HEK293 (cell line): ENCODE measurements at regions not wholly inside any gene's neighbourhood (a gene's known extent, or its start where the extent isn't known, plus 50 kb on each side); places are given as distances from the start of the nearest gene placed in this dataset.

Source experiments
- CTCF ChIA-PET: fragments of 350-600 bp; formaldehyde crosslinking; extraction: SDS; loops from one replicate; lab custom pipeline; 2021; ENCODE audit warnings: antibody characterized with exemption; lab: Yijun Ruan, JAX
- POLR2A ChIA-PET: fragments of 300-600 bp; formaldehyde crosslinking; extraction: SDS; loops from one replicate; lab custom pipeline; 2020; ENCODE audit warnings: antibody characterized with exemption, inconsistent platforms; lab: Yijun Ruan, JAX
- H3K27ac ChIP-seq: fragments of 200-500 bp; sonication (Bioruptor generic); 2 replicates; pipeline ENCODE4 v1.5.1; 2014; ENCODE audit warnings: low read depth, low read length, control low read depth, inconsistent platforms; ENCODE audit errors: extremely low read depth
- H3K36me3 ChIP-seq, 2 experiments: fragments of 200-500 bp in 1 of 2; sonication (Bioruptor generic) in 1 of 2; 1 replicate in 1 of 2; 2 replicates in 1 of 2; pipeline ENCODE4 v1.5.1; 2014 to 2017; ENCODE audit warnings: inconsistent platforms in 2 of 2, low read length in 2 of 2; ENCODE audit not compliant: control insufficient read depth in 2 of 2, insufficient read depth in 1 of 2
- H3K4me1 ChIP-seq: fragments of 200-500 bp; sonication (Bioruptor generic); 2 replicates; pipeline ENCODE4 v1.5.1; 2014; ENCODE audit warnings: mild to moderate bottlenecking, low read length, inconsistent platforms; ENCODE audit not compliant: control insufficient read depth, insufficient read depth
- H3K4me3 ChIP-seq: 2 replicates; pipeline ENCODE4 v1.5.1; 2011; ENCODE audit warnings: low read depth, mild to moderate bottlenecking, control low read depth, low read length, moderate library complexity
- H3K9me3 ChIP-seq: fragments of 200-500 bp; sonication (Bioruptor generic); 2 replicates; pipeline ENCODE4 v1.5.1; 2014; ENCODE audit warnings: low read depth, low read length, inconsistent platforms; ENCODE audit not compliant: control insufficient read depth, insufficient read depth
- HOXA7 ChIP-seq: sonication (generic); formaldehyde crosslinking; IDR thresholded peaks from 2 replicates; pipeline ENCODE4 v1.8.1; 2022; ENCODE audit warnings: missing genetic modification reagents, borderline replicate concordance
- HOXD13 ChIP-seq: sonication (generic); formaldehyde crosslinking; IDR thresholded peaks from 2 replicates; pipeline ENCODE4 v1.8.0; 2022; ENCODE audit warnings: missing genetic modification reagents, borderline replicate concordance
- PRDM1 ChIP-seq: fragments of 450-650 bp; formaldehyde crosslinking; IDR thresholded peaks from 2 replicates; pipeline ENCODE4; 2016; ENCODE audit warnings: missing biosample characterization, missing genetic modification characterization
- ZBTB11 ChIP-seq: fragments of 450-650 bp; formaldehyde crosslinking; conservative IDR thresholded peaks from 2 replicates; pipeline ENCODE4 v1.5.1; 2016; ENCODE audit warnings: low read depth, missing biosample characterization, missing genetic modification characterization
- ZBTB48 ChIP-seq: fragments of 450-650 bp; formaldehyde crosslinking; IDR thresholded peaks from 2 replicates; pipeline ENCODE4 v1.5.1; 2016; ENCODE audit warnings: missing biosample characterization, missing genetic modification characterization
- ZBTB8A ChIP-seq: fragments of 450-650 bp; formaldehyde crosslinking; IDR thresholded peaks from 2 replicates; pipeline ENCODE4 v1.5.1; 2016; ENCODE audit warnings: missing biosample characterization, missing genetic modification characterization
- ZNF18 ChIP-seq: fragments of 450-650 bp; formaldehyde crosslinking; IDR thresholded peaks from 2 replicates; pipeline ENCODE4 v1.5.1; 2016; ENCODE audit warnings: missing biosample characterization, missing genetic modification characterization
- ZNF24 ChIP-seq: fragments of 450-650 bp; formaldehyde crosslinking; IDR thresholded peaks from 2 replicates; pipeline ENCODE4 v1.5.1; 2016; ENCODE audit warnings: missing biosample characterization, missing genetic modification characterization
- ZNF341 ChIP-seq: fragments of 450-650 bp; formaldehyde crosslinking; IDR thresholded peaks from 2 replicates; pipeline ENCODE4; 2016; ENCODE audit warnings: low read depth, missing biosample characterization, missing genetic modification characterization
- ZNF391 ChIP-seq: fragments of 450-650 bp; formaldehyde crosslinking; IDR thresholded peaks from 2 replicates; pipeline ENCODE4 v1.5.1; 2016; ENCODE audit warnings: low read depth, missing biosample characterization, missing genetic modification characterization, borderline replicate concordance
- ZNF394 ChIP-seq: fragments of 450-650 bp; formaldehyde crosslinking; IDR thresholded peaks from 2 replicates; pipeline ENCODE4 v1.5.1; 2016; ENCODE audit warnings: missing biosample characterization, missing genetic modification characterization, mild to moderate bottlenecking, moderate library complexity, borderline replicate concordance
- ZNF514 ChIP-seq: fragments of 450-650 bp; formaldehyde crosslinking; IDR thresholded peaks from 2 replicates; pipeline ENCODE4 v1.5.1; 2016; ENCODE audit warnings: missing biosample characterization, missing genetic modification characterization
- ZNF548 ChIP-seq: fragments of 450-650 bp; formaldehyde crosslinking; IDR thresholded peaks from 2 replicates; pipeline ENCODE4 v1.5.1; 2016; ENCODE audit warnings: missing biosample characterization, missing genetic modification characterization
- ZNF558 ChIP-seq: fragments of 450-650 bp; formaldehyde crosslinking; IDR thresholded peaks from 2 replicates; pipeline ENCODE4 v1.5.1; 2016; ENCODE audit warnings: missing biosample characterization, missing genetic modification characterization
- ZNF600 ChIP-seq: fragments of 450-650 bp; formaldehyde crosslinking; IDR thresholded peaks from 2 replicates; pipeline ENCODE4 v1.5.1; 2016; ENCODE audit warnings: missing biosample characterization, missing genetic modification characterization
- ZNF830 ChIP-seq: fragments of 450-650 bp; IDR thresholded peaks from 2 replicates; pipeline ENCODE4 v1.5.0; 2018; ENCODE audit warnings: missing biosample characterization, missing genetic modification characterization, low read depth, mild to moderate bottlenecking, moderate library complexity
- TF ChIP-seq, protein P1 (sequence below): fragments of 450-650 bp; formaldehyde crosslinking; IDR thresholded peaks from 2 replicates; pipeline ENCODE4 v1.5.0; 2017; ENCODE audit warnings: missing biosample characterization, missing genetic modification characterization, borderline replicate concordance

GRCh38 chr14:49953196-49953595, 60.3 kb downstream of the ARF6 start (continued):
- TF ChIP-seq ZBTB11 (tag by site-specific recombination): no peak
- no peak for TF ChIP-seq ZNF514
- no peak for TF ChIP-seq HOXD13
- TF ChIP-seq ZNF391 (tag by site-specific recombination): no peak

- H3K27ac ChIP-seq: no peak overlapping the region
- peaks cover 13% of the 10 kb centered on the region for H3K4me1 ChIP-seq
- CTCF ChIA-PET: no interaction called here
- TF ChIP-seq ZNF341 (tag by site-specific recombination): no peak
- H3K4me3 ChIP-seq: no peak overlapping the region
- POLR2A ChIA-PET: no interaction called here
- no peaks in the 10 kb centered on the region for H3K36me3 ChIP-seq
- H3K9me3 ChIP-seq: no peaks in the 10 kb centered on the region
Observed at GRCh38 chr14:49954171-49954631, 61.3 kb downstream of the ARF6 start.

DNA sequence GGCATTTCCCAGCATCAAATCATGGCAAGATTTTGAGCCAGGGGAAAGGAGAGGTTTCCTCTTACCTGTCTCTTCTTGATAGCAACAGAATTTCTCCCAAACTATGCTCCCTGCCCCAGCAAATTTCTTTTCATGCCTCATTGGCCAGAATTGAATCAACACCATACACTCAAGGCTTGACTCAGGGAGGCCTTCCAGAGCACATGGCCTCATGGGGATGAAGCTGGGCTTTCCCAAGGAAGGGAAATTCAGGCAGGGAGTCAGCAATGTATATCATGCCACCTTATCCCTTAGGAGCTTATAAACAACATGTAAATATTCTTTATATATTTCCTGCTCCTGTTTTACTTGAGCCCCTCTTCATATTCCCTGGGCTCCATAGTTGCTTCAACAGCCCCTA, 62.1 kb downstream of the ARF6 start:
- Histone ChIP-seq H3K36me3 (no peaks in the 10 kb centered on the region), H3K4me3 (no peak overlapping the region), H3K9me3 (no peaks in the 10 kb centered on the region), H3K27ac (no peak overlapping the region), H3K4me1 (peaks cover 13% of the 10 kb centered on the region)
- ChIA-PET POLR2A (no interaction called here), CTCF (interaction anchor here (0.6 kb wide), 1 partner anchor 165 kb away, joined by 4 read pairs; no protein-coding TSS in a partner anchor)
- TF ChIP-seq ZNF24 (no peak), ZBTB8A (tag by site-specific recombination) (no peak), ZNF830 (tag by site-specific recombination) (no peak), ZNF394 (no peak), ZNF558 (tag by site-specific recombination) (no peak), HOXA7 (CRISPR knock-in tag) (no peak), ZNF548 (tag by site-specific recombination) (no peak), ZBTB48 (tag by site-specific recombination) (no peak), ZNF18 (tag by site-specific recombination) (no peak), PRDM1 (tag by site-specific recombination) (no peak), ZNF600 (tag by site-specific recombination) (no peak)
- TF ChIP-seq, protein P1, sequence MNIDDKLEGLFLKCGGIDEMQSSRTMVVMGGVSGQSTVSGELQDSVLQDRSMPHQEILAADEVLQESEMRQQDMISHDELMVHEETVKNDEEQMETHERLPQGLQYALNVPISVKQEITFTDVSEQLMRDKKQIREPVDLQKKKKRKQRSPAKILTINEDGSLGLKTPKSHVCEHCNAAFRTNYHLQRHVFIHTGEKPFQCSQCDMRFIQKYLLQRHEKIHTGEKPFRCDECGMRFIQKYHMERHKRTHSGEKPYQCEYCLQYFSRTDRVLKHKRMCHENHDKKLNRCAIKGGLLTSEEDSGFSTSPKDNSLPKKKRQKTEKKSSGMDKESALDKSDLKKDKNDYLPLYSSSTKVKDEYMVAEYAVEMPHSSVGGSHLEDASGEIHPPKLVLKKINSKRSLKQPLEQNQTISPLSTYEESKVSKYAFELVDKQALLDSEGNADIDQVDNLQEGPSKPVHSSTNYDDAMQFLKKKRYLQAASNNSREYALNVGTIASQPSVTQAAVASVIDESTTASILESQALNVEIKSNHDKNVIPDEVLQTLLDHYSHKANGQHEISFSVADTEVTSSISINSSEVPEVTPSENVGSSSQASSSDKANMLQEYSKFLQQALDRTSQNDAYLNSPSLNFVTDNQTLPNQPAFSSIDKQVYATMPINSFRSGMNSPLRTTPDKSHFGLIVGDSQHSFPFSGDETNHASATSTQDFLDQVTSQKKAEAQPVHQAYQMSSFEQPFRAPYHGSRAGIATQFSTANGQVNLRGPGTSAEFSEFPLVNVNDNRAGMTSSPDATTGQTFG (tag by site-specific recombination): no peak
